HG03064 (cell line): ENCODE measurements at regions not wholly inside any gene's neighbourhood (a gene's known extent, or its start where the extent isn't known, plus 50 kb on each side); places are given as distances from the start of the nearest gene placed in this dataset.

Experiments used
- ATAC-seq: cut with Tn5 transposase; IDR thresholded peaks from one replicate; pipeline ENCODE4 v1.9.1; 2021; ENCODE audit warnings: low read depth; ENCODE audit not compliant: unreplicated experiment

DNA sequence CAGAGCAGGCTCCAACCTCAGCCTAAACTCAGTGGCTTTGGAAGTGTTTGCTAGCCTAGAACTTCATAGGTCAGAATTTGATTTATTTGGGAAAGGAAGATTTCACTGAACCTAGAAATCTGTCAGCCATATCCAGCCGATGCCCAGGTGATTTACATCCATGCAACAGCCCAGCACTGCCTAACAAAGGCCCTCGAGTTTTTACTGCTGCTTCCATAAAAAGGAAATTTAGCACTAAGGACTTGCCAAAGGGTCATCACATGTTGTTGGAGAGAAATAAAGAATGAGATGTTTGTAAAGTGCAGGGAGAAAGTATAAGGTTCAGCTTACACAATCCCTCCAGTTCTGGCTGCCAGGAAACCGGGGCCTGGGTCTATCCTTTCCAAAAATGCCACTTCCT, 614.2 kb downstream of the BCL11A start:
- ATAC-seq: no peak

DNA sequence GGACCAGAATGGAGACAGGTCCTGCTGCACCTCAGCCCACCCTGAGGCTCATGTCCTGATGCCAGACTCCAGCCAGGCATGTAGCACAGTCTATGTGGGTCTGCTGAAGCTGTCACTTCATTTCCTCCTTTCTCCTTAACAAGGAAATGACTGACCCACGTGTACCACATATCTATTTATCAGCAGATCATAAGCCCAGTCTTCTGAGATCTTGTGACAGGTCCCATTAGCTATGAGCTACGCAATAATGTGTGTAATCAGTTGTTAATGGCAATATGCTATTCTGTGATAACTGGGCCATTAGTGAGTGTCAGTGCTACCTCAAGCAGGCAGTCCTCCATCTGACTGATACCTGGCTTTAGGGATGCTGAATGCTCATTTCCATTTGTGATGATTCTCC, 615.3 kb downstream of the BCL11A start:
- no peak for ATAC-seq

DNA sequence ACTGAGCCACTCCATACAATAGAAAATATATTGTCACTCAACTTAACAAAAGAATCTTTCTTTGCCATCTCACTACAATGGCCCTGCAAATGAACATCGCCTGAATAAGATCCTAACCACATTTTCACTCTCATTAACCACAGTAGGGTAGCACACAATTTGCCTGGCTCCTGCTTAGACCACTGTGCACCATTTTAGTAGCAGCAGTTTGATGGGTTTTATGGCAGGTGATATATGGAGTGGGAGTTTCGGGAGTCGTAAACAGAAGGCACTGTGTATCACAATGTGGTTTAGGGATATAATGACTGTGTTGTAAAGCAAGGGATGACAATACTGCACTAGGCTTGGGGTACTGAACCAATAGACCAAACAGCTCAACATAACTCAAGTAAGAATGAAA, 617.4 kb downstream of the BCL11A start:
- ATAC-seq: no peak

DNA sequence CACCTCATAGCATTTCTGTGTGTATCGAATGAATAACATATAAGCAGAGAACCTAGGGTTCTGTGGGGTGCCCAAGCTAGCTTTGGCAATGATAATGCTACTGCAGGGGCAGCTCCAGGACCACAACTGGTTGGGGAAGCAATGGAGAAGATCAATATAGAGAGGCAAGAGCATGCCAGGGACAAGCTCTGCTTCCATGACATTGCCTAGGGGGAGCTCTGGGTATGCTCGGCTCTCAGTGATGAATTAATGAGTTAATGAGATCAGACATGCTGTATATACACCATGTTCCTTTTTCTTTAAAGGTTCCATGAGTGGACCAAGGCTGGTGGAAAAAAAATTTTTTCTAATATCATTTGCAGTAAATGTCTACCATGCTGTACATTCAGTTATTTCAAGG, 618.4 kb downstream of the BCL11A start:
- no peak for ATAC-seq

DNA sequence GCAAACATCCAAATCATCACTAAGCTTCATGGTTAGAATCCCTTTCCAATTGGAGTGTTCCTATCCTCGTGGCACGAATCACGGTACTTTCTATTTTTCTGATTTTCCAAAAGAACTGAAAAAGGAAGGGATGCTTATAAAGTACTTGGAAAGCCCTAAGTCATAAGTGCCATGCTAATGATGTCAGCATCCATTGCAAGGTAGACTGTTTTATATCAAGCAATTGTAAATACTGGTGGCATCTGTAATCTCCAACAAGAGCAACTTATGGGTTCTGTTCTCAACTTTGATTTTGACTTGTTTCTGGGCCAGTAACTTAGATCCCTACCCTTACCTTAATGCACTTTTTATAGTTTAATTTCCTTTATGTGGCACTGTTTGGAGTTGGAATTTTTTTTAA, 619.5 kb downstream of the BCL11A start:
- no peak for ATAC-seq

DNA sequence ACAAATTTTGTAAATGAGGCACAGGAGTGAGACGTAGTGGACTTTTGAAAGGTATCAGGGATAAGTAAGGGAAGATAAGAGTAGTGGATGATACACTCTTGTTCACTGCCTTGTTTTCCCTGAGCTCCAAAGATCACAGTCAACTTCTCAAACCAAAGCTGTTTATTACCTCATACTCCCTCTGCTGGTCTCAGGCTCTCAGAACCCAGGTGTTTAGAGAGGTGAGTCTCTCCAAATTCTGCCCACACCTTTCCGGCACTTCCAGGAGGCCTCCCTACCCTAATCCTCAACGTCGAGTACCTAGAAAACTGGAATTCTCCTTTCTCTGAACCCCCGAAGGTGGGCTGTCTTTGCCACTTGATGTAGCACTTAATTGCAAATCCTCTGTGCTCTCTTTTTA, 621.1 kb downstream of the BCL11A start:
- no peak for ATAC-seq

DNA sequence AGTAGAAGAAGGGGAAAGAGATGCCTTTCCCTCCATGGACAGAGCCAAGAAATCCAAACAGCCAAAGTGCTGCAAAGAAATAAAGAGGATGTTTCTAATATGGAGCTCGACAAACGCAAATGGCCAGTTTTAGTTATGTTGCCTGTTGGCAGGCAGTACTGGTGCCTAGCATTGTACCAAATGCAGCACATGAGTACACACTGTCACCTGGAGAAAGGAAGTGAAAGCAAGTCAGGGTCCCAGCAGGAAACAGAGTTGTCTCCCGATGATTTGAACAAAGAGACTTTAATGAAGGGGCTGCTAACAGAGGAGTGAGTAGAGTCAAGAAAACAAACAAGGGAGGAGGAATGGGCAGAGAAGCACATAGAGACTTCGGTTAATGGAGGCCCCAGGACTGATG, 623.0 kb downstream of the BCL11A start:
- ATAC-seq: no peak

DNA sequence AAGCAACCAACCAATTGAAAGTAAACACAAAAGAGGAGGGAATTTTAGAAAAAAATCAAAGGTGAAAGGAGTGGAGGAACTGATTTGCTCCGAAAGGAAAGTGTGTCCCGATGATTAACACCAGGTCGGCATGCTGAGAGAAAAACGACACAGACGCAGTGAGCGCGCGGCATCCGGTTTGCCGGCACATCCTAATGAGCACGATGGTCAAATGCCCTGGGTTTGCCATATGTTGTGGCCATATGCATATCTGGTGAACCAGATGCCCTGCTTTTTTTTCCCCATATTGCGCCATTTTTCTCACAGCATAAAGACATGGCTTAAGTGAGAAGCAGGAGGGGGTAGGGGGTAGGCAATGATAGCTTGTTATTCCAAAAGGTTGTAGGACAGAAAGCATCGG, 626.7 kb downstream of the BCL11A start:
- no peak for ATAC-seq

DNA sequence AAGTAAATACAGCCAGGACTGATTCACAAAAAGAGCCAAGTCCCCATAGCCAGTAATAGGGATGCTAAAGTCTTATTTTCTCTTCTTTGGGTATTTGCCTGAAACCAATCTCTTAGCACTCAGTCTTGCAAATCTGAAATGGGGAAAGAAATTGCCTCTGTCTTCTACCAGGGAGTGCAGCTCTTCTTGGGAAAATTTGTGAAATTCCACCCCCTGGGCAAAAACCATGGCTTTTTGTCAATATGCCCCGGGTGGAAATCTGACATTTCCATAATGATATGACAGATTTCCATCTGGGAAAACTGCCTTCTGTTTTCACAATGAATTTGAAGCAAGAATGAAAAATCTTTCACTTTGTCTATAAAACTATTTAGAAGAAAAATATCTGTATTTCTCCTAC, 628.1 kb downstream of the BCL11A start:
- ATAC-seq: no peak

DNA sequence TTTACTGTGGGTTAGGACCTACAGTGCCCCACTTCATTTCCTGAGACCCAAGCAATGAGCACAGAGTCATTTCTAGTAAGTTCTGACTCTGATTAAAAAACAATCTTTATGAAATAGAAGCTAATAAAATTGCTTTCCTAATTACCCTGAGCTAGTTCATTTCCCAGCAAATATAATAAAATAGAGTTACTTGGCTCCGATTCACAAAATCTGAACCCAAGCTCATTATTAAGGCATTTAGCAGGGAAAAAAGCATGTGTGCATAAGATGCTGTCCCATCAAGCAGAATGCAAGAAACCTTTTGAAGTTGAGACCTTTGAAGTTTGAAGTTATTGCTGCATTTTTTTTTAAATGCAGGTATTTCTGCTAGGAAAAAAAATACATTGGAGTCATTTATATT, 629.1 kb downstream of the BCL11A start:
- no peak for ATAC-seq

DNA sequence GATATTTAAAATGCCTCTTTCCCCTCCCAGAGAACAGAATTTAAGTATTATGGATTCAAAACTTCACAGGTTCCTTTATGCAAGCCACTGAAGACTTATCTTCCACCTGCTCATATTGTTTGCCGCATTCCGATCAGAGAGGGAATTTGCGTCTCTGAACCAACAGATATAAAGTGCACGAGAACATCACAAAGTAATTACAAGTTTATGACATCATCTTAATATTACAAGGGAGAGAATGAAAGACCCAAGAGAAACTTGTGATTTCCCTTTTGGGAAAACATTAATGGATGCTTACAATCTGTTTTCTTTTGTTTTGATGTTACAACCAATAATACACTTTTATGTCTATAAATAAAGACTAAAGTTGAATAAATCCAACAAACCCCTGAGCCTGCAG, 631.0 kb downstream of the BCL11A start:
- ATAC-seq: no peak

DNA sequence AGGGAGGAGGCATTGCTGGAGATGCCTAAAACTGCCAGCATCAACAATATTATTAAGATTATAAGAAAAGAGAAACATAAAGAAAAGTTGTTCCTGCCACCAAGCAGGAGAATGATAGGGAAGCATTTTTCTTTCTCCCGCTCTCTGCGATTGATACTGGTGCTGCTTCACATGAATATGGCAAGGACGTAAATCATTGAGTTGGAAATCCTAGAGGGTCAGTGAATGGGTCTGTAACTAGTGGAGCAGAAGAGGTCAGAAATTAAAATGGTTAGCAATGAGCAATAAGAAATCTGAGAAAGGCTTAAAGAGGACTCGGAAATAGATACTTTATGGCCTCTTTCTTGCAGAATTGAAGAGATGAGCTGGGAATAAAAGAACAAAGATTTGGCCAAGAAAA, 631.7 kb downstream of the BCL11A start:
- no peak for ATAC-seq

DNA sequence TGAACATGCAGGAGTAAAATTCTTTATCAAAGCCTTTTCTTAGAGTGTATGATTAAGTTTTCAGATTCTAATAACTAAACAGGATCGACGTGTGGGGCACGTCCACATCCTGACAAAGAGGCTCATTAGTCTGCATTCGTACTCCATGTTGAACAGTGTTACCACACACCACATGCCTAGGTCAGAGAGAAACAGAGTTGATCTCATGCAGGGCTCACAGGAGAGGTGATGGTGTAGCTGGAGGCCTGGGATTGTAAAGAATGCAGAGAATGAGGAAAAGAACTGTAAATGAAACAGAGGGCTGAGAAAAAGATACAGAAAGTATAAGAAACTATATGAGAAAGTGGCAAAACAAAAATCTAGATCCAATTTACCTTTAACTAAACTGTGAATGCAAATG, 632.5 kb downstream of the BCL11A start:
- ATAC-seq: no peak

DNA sequence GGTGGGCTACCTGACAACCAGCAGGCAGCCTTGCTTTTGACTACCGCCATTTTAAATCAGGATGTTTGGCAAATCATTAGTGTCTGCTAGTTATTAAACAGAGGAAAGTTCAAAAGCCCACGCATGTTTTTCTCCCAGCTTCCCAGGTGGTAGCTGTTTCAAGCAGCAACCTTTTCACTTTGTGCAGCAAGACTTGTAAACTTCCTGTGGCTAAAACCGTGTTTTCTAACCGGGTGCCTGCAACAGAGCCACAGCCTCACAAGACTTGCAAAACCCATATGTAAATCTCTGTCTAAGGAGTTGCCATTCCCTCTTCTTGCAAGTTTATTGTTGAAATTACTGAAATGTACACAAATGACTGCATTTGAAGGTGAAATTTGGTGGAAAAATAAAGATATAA, 633.1 kb downstream of the BCL11A start:
- ATAC-seq: no peak

DNA sequence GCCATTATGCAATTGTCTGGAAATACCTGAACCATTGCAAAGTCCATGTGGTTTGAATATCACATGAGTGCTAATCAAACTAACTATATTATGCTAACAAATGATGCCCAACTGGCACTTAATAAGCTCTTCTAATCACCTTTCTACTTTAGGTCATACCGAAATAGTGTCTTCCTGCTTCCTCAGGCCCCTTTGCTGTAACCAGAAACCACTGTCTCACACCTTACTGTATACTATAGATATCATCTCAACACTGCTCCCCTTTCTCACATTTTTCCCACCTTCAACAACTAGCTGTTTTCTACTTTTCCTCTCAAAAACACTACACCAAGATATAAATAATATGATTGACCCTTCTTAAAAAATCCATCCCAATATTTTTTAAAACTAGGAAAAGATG, 633.9 kb downstream of the BCL11A start:
- ATAC-seq: no peak

DNA sequence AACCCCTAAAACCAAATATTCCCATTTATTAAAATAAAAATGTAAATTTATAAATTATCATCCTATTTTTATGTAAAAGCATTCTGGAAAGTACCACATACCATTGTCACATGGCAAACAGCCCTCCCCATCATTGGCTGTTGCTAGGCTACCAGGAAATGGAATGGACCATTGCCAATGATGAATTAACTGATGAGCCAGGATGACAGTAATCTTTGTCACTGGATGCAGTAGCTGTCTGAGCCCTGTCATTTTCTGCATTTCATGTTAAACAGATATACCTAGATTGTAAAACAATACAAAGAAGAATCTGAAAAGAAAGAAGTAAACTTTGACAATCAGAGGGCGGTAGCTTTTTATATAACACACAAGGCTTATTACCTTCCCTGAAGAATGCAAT, 641.4 kb downstream of the BCL11A start:
- no peak for ATAC-seq

DNA sequence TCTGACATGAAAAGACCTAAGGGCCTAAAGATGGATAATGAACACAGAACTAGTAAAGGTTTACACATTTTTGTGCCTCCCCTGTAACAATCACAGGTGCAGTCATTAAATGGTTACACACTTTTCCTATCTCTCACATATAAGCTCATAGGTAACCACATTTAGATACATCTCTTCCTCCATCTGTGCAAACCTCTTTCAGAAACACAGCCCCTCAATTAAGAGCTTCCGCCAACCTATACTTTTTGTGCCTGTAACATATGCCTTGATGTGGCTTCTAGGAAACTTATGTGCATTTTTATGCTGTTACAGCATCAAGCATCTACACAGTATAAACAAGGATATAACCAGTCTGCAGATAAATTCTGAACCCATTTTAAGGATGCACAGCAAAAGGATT, 643.3 kb downstream of the BCL11A start:
- no peak for ATAC-seq

DNA sequence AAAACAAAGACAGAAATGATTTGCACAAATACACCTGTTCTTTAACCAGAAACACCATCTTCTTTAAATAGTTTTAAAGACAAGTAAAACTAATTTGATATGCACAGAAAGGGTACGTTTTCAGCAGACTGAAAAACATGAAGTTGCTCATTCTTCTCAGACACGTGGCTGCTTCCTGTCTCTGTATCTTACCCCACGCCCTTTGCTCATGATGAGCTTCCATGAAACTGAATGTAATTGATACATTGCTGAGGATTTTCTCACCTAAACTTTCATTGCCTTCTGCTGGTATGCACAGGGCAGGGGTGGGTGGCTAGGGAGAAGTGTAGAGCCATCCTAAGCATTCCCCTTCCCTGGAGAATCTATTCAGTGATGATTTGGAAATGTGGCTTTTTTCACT, 644.3 kb downstream of the BCL11A start:
- no peak for ATAC-seq

DNA sequence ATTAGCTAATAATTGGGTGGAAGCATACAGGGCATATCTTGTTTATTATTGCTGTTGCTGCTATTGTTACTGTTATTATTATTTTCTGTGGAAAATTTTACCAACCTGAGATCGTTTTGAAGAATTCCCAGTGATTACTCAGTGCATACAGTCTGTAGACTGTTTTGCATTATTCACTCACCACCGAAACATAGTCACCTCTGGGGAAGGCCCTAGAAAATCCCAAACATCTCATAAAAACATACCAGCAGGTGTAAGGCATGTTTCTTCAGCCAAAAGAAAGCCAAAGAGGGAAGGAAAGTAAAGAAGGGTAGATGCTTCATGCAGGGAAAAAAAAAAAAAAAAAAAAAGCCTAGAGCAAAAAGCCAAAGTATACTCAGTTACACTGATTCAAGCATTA, 647.7 kb downstream of the BCL11A start:
- no peak for ATAC-seq

DNA sequence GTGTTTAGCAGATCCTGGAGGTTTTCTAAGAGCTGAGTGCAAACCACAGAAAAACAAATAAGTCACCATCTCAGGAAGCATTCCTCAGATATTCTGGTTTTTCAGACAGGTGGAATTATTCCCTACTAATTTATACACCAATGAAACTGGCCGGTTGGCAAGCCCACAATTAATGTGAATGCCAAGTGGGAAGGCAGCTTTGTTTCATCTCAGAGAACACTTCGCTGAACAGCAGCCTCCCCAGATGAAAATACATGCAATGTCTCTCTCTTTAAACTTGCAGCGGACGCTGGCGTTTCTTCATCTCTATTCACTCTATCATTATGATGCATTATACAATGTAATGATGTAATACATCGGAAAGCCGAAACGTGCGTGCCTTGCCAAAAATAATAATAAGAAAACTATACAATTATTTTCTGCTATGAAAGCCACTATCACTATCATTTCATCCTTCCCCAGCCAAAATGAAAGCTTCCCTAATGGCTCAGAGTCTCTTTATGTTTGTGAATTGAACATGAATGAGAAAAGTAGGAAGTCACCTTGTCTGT, 649.4 kb downstream of the BCL11A start:
- ATAC-seq: no peak

DNA sequence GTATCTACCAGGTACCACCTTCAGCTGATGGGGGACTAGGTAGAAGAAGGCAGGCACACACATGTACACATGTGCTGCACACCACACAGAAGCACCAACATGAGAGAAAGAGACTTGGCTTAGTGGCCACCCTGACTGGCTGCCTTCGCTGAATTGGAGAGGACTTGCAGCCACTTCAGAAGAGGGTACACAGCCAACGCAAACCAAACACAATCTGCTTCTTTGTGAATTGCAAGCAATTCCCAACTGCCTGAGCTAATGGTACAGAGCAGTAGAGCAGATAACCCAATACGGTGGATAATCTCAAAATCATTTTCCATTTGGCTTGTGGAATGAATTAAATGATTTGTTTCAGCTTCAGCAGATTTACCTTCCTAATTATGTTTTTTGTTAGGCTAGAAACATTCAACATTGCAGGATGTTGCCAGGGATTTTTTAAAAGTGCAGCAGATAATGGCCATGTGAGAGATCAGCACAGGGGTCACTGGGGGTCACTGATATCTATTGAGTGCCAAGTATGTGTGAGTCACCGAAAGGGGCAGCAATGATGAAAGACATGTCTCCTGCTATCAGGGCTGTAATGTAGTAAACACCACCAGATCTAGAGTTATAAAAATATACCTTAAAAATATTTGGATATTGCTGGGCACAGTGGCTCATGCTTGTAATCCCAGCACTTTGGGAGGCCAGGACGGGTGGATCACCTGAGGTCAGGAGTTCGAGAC, 652.6 kb downstream of the BCL11A start:
- ATAC-seq: no peak

DNA sequence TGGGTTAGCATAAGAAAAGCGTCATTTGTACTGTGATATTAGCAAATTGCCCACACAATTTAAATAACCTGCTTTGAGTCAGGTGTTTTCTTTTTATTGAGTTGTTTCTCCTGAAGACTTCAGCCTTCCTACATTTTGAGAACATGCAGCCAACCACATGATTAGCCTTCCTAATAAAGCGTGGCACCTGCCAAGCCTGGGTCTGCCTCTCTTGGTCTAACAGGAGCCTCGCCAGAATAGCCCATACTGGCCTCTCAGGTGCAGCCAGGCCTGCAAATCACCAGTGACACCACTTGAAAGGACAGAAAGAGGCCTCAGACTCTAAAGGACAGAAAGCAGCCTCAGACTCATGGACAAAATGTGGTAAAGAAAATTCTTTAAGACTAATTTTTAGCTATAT, 653.8 kb downstream of the BCL11A start:
- ATAC-seq: no peak
